ENCODE measurements at regions not wholly inside any gene's neighbourhood (a gene's known extent, or its start where the extent isn't known, plus 50 kb on each side); places are given as distances from the start of the nearest gene placed in this dataset.

- no peak for DNase-seq (ENCODE audit: low spot score)
- no peaks in the 10 kb centered on the region for H3K36me3 ChIP-seq
- no peak overlapping the region for H3K4me3 ChIP-seq
- no peak overlapping the region for H3K27ac ChIP-seq
- peaks cover 0 to 5% of the 10 kb centered on the region in 2 donors for H3K4me1 ChIP-seq
- no peaks in the 10 kb centered on the region for H3K9me3 ChIP-seq
- no peaks in the 10 kb centered on the region for H3K27me3 ChIP-seq
- TF ChIP-seq, protein P1, sequence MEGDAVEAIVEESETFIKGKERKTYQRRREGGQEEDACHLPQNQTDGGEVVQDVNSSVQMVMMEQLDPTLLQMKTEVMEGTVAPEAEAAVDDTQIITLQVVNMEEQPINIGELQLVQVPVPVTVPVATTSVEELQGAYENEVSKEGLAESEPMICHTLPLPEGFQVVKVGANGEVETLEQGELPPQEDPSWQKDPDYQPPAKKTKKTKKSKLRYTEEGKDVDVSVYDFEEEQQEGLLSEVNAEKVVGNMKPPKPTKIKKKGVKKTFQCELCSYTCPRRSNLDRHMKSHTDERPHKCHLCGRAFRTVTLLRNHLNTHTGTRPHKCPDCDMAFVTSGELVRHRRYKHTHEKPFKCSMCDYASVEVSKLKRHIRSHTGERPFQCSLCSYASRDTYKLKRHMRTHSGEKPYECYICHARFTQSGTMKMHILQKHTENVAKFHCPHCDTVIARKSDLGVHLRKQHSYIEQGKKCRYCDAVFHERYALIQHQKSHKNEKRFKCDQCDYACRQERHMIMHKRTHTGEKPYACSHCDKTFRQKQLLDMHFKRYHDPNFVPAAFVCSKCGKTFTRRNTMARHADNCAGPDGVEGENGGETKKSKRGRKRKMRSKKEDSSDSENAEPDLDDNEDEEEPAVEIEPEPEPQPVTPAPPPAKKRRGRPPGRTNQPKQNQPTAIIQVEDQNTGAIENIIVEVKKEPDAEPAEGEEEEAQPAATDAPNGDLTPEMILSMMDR (IDR thresholded peaks at IDR 0.05): no peak
These were observed 401.2 kb upstream of the BTBD3 start for GRCh38 chr20:11516448-11516847.

- TF ChIP-seq, protein P1 (IDR thresholded peaks at IDR 0.05): no peak
- Histone ChIP-seq H3K9me3 (peaks cover 0 to 21% of the 10 kb centered on the region in 2 donors), H3K27ac (no peak overlapping the region), H3K4me1 (no peaks in the 10 kb centered on the region), H3K4me3 (no peak overlapping the region), H3K27me3 (no peaks in the 10 kb centered on the region), H3K36me3 (no peaks in the 10 kb centered on the region)
- DNase-seq (ENCODE audit: low spot score): no peak
These were observed 397.1 kb upstream of the BTBD3 start for GRCh38 chr20:11520596-11520995.

- H3K4me3 ChIP-seq: no peak overlapping the region
- no peaks in the 10 kb centered on the region for H3K27me3 ChIP-seq
- no peak overlapping the region for H3K27ac ChIP-seq
- H3K36me3 ChIP-seq: no peaks in the 10 kb centered on the region
- no peaks in the 10 kb centered on the region for H3K4me1 ChIP-seq
- TF ChIP-seq, protein P1 (IDR thresholded peaks at IDR 0.05): no peak
- no peak for DNase-seq (ENCODE audit: low spot score)
- H3K9me3 ChIP-seq: peaks cover 0 to 21% of the 10 kb centered on the region in 2 donors
These were observed 396.0 kb upstream of the BTBD3 start for GRCh38 chr20:11521476-11522365.

- Histone ChIP-seq H3K27ac (no peak overlapping the region), H3K4me3 (no peak overlapping the region), H3K36me3 (no peaks in the 10 kb centered on the region), H3K9me3 (peaks cover 0 to 21% of the 10 kb centered on the region in 2 donors), H3K27me3 (no peaks in the 10 kb centered on the region), H3K4me1 (no peaks in the 10 kb centered on the region)
- DNase-seq (ENCODE audit: low spot score): no peak
- TF ChIP-seq, protein P1 (IDR thresholded peaks at IDR 0.05): no peak
These were observed 395.3 kb upstream of the BTBD3 start for GRCh38 chr20:11522366-11522741.

DNA sequence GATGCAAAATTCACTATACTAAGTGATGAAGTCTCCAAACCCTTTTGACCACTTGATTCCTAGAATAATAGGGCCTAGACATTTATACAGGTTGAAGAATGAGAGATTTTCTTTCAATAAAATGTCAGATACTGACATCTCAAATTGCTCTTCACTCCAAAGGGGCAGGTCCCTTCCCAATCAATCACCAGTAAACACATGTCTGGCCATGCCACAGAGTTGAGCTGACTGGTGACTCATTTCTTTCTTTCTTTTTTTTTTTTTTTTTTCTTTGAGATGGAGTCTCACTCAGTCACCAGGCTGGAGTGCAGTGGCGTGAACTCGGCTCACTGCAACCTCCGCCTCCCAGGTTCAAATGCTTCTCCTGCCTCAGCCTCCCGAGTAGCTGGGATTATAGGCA lies 388.6 kb upstream of the BTBD3 start:
- no peak for DNase-seq (ENCODE audit: low spot score)
- Histone ChIP-seq H3K27me3 (no peaks in the 10 kb centered on the region), H3K4me3 (no peak overlapping the region), H3K27ac (no peak overlapping the region), H3K9me3 (peaks cover 0 to 35% of the 10 kb centered on the region in 2 donors), H3K4me1 (no peaks in the 10 kb centered on the region), H3K36me3 (no peaks in the 10 kb centered on the region)
- TF ChIP-seq, protein P1 (IDR thresholded peaks at IDR 0.05): no peak

Measured in right atrium auricular region (tissue), 2 donors.